ENCODE measurements at regions not wholly inside any gene's neighbourhood (a gene's known extent, or its start where the extent isn't known, plus 50 kb on each side); places are given as distances from the start of the nearest gene placed in this dataset.

DNA sequence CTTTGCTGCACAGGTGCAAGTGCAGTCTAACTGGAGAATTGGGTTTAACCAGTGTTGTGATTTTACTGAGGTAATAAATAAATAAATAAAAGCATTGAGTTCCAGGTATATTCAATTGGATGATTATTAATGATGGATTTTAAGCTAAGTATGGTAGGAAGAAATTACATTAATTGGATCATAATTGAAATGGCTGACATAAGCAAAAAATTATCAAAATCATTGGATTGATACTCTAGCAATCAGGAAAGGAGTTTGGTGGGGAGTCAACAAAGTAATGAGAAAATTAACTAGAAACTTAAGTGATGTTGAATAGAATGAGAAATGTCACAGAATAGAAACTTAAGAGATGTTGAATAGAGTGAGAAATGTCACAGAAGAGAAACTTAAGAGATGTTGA lies 981.9 kb downstream of the SI start:
- no peaks in the 10 kb centered on the region for H3K27me3 ChIP-seq
- no peak overlapping the region for H3K27ac ChIP-seq
- H3K9me3 ChIP-seq (ENCODE audit: low read depth), result no peaks in the 10 kb centered on the region
- no peak for DNase-seq (ENCODE audit: low read depth in 1 of 2, low spot score in 1 of 2)
- no peaks in the 10 kb centered on the region for H3K4me1 ChIP-seq (ENCODE audit: low read depth)
- TF ChIP-seq, protein P1, sequence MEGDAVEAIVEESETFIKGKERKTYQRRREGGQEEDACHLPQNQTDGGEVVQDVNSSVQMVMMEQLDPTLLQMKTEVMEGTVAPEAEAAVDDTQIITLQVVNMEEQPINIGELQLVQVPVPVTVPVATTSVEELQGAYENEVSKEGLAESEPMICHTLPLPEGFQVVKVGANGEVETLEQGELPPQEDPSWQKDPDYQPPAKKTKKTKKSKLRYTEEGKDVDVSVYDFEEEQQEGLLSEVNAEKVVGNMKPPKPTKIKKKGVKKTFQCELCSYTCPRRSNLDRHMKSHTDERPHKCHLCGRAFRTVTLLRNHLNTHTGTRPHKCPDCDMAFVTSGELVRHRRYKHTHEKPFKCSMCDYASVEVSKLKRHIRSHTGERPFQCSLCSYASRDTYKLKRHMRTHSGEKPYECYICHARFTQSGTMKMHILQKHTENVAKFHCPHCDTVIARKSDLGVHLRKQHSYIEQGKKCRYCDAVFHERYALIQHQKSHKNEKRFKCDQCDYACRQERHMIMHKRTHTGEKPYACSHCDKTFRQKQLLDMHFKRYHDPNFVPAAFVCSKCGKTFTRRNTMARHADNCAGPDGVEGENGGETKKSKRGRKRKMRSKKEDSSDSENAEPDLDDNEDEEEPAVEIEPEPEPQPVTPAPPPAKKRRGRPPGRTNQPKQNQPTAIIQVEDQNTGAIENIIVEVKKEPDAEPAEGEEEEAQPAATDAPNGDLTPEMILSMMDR (IDR thresholded peaks at IDR 0.05; ENCODE audit: low read depth, low read length), result no peak
- no peak overlapping the region for H3K4me3 ChIP-seq
- no peaks in the 10 kb centered on the region for H3K36me3 ChIP-seq

DNA sequence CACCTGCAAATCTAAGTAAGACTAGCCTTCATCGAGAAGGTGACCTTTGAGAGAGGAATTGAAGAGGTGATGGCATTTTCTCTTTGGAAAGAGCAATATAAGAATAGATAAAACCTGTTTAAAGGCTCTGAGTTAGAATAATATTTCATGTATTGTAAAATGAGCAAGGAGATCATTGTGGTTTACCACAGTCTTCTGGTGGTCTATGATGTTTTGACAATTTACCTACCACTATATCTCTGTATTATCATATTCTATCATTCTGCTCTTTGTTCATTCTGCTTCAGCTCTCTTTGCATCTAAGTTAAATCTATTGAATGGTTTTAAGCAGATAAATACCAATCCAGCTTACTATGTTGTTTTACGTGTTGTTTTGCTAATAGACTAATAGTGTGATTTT lies 982.3 kb downstream of the SI start:
- Histone ChIP-seq H3K4me1 (ENCODE audit: low read depth) (no peaks in the 10 kb centered on the region), H3K36me3 (no peaks in the 10 kb centered on the region), H3K27ac (no peak overlapping the region), H3K27me3 (no peaks in the 10 kb centered on the region), H3K9me3 (ENCODE audit: low read depth) (no peaks in the 10 kb centered on the region), H3K4me3 (no peak overlapping the region)
- no peak for DNase-seq (ENCODE audit: low read depth in 1 of 2, low spot score in 1 of 2)
- TF ChIP-seq, protein P1 (IDR thresholded peaks at IDR 0.05; ENCODE audit: low read depth, low read length), result no peak

DNA sequence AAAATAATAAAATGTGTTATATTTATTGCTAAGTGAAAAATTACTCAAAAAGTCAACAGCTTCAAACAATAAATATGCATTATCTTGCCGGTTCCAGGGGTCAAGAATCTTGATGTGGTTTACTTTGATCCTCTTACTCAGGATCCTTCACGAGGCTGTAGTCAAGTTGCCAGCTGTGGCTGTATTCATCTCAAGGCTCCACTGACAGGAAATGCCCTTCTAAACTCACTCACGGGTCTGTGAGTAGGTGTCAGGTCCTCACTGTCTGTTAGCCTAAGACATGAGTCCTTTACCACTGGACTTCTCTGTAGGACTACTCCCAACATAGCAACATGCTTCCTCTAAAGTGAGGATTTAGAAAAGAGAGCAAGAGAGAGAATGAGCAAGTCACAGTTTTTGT lies 983.0 kb downstream of the SI start:
- TF ChIP-seq, protein P1 (IDR thresholded peaks at IDR 0.05; ENCODE audit: low read depth, low read length), result no peak
- H3K4me1 ChIP-seq (ENCODE audit: low read depth), result no peaks in the 10 kb centered on the region
- no peak for DNase-seq (ENCODE audit: low read depth in 1 of 2, low spot score in 1 of 2)

DNA sequence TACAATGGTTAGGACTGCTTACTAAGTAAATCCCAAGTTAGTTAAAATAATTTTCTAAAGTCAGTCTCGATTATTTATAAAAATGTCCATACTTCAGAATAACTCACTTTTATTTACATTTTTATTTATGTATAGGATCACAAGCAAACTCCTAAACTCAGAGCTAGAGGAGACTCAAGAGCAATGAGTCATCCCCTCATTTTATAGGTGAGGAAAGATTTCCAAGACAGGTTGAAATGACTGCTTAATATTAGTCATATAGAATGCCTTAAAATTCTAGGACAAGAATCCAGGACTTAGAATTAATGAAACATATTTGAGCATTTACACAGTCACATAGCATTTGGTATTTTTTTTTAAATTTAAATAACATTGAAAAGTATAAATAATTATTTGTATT lies 983.8 kb downstream of the SI start:
- Histone ChIP-seq H3K27me3 (no peaks in the 10 kb centered on the region), H3K4me3 (no peak overlapping the region), H3K27ac (no peak overlapping the region), H3K4me1 (ENCODE audit: low read depth) (no peaks in the 10 kb centered on the region), H3K36me3 (no peaks in the 10 kb centered on the region), H3K9me3 (ENCODE audit: low read depth) (no peaks in the 10 kb centered on the region)
- TF ChIP-seq, protein P1 (IDR thresholded peaks at IDR 0.05; ENCODE audit: low read depth, low read length), result no peak
- DNase-seq (ENCODE audit: low read depth in 1 of 2, low spot score in 1 of 2), result no peak

More for the DNA sequence above, 983.0 kb downstream of the SI start:
- H3K27ac ChIP-seq, result no peak overlapping the region
- H3K4me3 ChIP-seq, result no peak overlapping the region
- no peaks in the 10 kb centered on the region for H3K27me3 ChIP-seq
- H3K9me3 ChIP-seq (ENCODE audit: low read depth), result no peaks in the 10 kb centered on the region
- H3K36me3 ChIP-seq, result no peaks in the 10 kb centered on the region

DNA sequence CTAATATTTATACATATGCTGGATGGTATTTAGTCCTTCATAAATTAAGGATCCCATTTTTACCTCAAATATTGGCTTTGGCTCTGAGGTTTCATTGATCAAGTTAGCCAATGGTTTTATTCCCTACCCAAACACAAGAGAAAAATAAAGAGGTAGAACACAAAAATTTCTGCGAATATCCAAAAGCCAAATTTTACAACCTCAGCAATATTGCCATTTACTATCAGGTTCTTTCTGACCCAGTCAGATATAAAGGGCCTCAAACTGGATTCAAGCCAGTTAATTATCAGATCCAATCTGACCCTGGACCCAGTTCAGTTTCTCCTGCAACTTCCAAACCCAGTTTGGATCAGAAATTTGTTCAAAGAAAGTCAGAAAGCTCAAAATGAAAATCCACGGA lies 998.1 kb downstream of the SI start:
- Histone ChIP-seq H3K36me3 (no peaks in the 10 kb centered on the region), H3K4me1 (ENCODE audit: low read depth) (no peaks in the 10 kb centered on the region), H3K27me3 (no peaks in the 10 kb centered on the region), H3K9me3 (ENCODE audit: low read depth) (no peaks in the 10 kb centered on the region), H3K27ac (no peak overlapping the region), H3K4me3 (no peak overlapping the region)
- DNase-seq (ENCODE audit: low read depth in 1 of 2, low spot score in 1 of 2), result no peak
- TF ChIP-seq, protein P1 (IDR thresholded peaks at IDR 0.05; ENCODE audit: low read depth, low read length), result no peak

DNA sequence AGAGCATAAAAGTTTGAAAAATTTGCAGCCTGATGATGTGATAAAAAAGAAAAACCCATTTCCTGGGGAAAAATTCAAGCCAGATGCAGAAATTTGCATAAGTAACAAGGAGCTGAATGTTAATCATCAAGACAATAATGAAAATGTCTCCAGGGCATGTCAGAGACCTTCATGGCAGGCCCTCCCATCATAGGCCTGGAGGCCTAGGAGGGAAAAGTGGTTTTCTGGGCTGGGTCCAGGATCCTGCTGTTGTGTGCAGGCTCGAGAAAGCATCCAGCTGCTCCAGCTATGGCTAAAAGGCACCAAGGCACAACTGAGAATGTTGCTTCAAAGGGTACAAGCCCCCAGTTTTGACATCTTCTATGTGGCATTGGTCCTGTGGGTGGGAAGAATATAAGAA lies 1014.0 kb downstream of the SI start:
- no peak for DNase-seq (ENCODE audit: low read depth in 1 of 2, low spot score in 1 of 2)
- no peak overlapping the region for H3K27ac ChIP-seq
- H3K4me3 ChIP-seq, result no peak overlapping the region
- H3K4me1 ChIP-seq (ENCODE audit: low read depth), result no peaks in the 10 kb centered on the region
- H3K36me3 ChIP-seq, result no peaks in the 10 kb centered on the region
- TF ChIP-seq, protein P1 (IDR thresholded peaks at IDR 0.05; ENCODE audit: low read depth, low read length), result no peak
- H3K27me3 ChIP-seq, result no peaks in the 10 kb centered on the region
- H3K9me3 ChIP-seq (ENCODE audit: low read depth), result no peaks in the 10 kb centered on the region
